Skeletal muscle tissue (tissue), 3 donors: ENCODE measurements at regions not wholly inside any gene's neighbourhood (a gene's known extent, or its start where the extent isn't known, plus 50 kb on each side); places are given as distances from the start of the nearest gene placed in this dataset.

ENCODE experiments used
- H3K27ac ChIP-seq: one replicate; pipeline ENCODE4 v1.7.0; 2013; ENCODE audit warnings: mild to moderate bottlenecking, low read depth, low read length, inconsistent platforms
- H3K27me3 ChIP-seq, 3 donors: one replicate each; pipeline ENCODE4 v1.7.0; 2013; ENCODE audit warnings: low read length in 3 of 3; ENCODE audit not compliant: control insufficient read depth in 3 of 3, insufficient read depth in 3 of 3
- H3K36me3 ChIP-seq, 3 donors: one replicate each; pipeline ENCODE4 v1.7.0; 2013; ENCODE audit warnings: low read length in 3 of 3; ENCODE audit not compliant: control insufficient read depth in 3 of 3, insufficient read depth in 3 of 3
- H3K4me1 ChIP-seq, 3 donors: one replicate each; pipeline ENCODE4 v1.7.0; 2013; ENCODE audit warnings: low read length in 3 of 3, mild to moderate bottlenecking in 3 of 3; ENCODE audit not compliant: control insufficient read depth in 3 of 3, insufficient read depth in 3 of 3
- H3K4me3 ChIP-seq, 3 donors: one replicate each; pipeline ENCODE4 v1.7.0; 2013; ENCODE audit warnings: low read length in 3 of 3
- H3K9ac ChIP-seq, 3 donors: one replicate each; pipeline ENCODE4 v1.7.0; 2013; ENCODE audit warnings: low read length in 3 of 3, mild to moderate bottlenecking in 3 of 3, moderate library complexity in 2 of 3, low read depth in 1 of 3
- H3K9me3 ChIP-seq, 3 donors: one replicate each; pipeline ENCODE4 v1.7.0; 2013; ENCODE audit warnings: low read length in 3 of 3; ENCODE audit not compliant: control insufficient read depth in 3 of 3
- donor health status: Osteomylitis.

DNA sequence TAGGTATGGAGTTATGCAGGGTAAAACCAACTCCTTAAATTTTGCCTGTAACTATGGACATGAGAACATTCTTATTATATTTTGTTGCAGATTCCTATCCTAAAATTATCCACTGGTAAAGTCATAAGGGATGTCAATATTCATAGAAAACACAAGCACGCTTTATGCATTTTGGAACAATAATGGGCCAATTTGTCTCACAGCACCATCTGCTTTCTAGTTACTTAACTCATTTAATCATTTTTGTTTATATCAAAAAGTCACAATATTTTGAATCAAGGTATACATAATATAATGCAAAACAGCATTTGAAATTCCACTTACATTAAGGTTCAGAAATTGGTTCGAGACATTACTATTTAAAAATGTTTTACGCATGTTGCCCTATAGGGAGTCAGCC is 203.0 kb downstream of the GABRG1 start:
- Histone ChIP-seq H3K27me3 (no peaks in the 10 kb centered on the region), H3K36me3 (no peaks in the 10 kb centered on the region), H3K4me1 (no peaks in the 10 kb centered on the region), H3K9ac (no peak overlapping the region), H3K9me3 (no peaks in the 10 kb centered on the region), H3K27ac (no peak overlapping the region), H3K4me3 (no peak overlapping the region)

DNA sequence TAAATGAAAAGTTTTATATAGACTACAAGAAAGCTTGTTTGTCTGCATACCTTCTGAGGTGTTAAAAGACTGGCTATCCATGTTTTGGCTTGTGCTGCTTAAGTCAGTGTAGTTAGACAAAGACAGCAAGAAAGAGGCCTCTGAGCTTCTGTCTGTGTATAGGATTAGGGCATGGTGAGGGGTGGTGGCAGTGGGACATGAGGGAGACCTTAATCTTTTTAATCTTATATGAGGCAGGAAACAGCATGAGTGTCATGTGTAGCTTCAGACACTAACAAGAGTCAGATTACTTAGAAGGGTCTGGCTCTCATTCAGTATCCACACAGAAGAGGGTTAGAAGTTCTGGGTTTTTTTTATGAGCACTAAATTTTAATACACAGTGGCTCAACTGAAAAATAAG is 213.3 kb downstream of the GABRG1 start:
- Histone ChIP-seq H3K27ac (no peak overlapping the region), H3K36me3 (no peaks in the 10 kb centered on the region), H3K27me3 (no peaks in the 10 kb centered on the region), H3K4me1 (no peaks in the 10 kb centered on the region), H3K9ac (no peak overlapping the region), H3K4me3 (no peak overlapping the region), H3K9me3 (no peaks in the 10 kb centered on the region)

DNA sequence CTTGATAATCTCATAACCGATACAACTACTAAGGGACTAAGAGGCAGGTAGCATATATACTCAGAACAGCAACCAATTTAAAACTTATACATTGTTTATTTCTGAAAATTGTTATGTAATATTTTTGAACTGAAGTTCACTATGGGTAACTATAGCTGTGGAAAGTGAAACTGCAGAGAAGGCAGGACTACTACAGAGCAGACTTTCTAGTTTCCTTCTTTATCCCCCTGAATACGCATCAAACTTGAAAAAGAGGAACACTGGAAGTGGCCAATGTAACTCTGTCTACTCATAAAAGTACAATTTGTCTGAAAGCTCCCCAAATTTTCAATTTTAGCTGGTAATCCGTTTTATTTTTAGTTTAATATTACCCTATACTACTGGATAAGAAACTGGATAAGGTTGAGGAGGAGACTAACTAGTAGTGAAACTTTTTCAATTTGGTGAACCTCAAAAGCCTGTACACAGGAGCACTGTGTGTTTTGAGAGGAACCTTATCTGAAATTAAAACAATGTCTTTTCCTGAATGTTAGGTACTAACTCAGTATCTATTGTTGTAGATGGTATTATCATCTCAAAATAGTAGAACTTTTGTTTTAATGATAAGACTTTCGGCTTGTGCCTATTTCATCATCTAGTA is 225.8 kb downstream of the GABRG1 start:
- Histone ChIP-seq H3K4me3 (no peak overlapping the region), H3K9ac (no peak overlapping the region), H3K36me3 (no peaks in the 10 kb centered on the region), H3K4me1 (no peaks in the 10 kb centered on the region), H3K9me3 (no peaks in the 10 kb centered on the region), H3K27ac (no peak overlapping the region), H3K27me3 (no peaks in the 10 kb centered on the region)

DNA sequence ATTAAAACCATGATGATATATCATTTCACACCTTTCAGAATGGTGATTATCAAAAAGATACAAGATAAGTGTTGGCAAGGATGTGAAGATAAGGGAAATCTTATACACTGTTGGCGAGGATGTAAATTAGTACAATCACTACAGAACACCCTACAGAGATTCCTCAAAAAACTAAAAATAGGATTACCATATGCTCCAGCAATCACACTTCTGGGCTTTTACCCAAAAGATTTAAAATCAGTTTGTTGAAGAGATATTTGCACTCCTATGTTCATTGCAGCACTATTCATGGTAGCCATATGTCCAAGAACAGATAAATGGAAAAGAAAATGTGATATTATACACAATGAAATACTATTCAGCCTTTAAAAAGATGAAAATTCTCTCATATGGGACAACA is 240.4 kb downstream of the GABRG1 start:
- Histone ChIP-seq H3K9ac (no peak overlapping the region), H3K4me3 (no peak overlapping the region), H3K36me3 (no peaks in the 10 kb centered on the region), H3K9me3 (no peaks in the 10 kb centered on the region), H3K27me3 (no peaks in the 10 kb centered on the region), H3K4me1 (no peaks in the 10 kb centered on the region), H3K27ac (no peak overlapping the region)

DNA sequence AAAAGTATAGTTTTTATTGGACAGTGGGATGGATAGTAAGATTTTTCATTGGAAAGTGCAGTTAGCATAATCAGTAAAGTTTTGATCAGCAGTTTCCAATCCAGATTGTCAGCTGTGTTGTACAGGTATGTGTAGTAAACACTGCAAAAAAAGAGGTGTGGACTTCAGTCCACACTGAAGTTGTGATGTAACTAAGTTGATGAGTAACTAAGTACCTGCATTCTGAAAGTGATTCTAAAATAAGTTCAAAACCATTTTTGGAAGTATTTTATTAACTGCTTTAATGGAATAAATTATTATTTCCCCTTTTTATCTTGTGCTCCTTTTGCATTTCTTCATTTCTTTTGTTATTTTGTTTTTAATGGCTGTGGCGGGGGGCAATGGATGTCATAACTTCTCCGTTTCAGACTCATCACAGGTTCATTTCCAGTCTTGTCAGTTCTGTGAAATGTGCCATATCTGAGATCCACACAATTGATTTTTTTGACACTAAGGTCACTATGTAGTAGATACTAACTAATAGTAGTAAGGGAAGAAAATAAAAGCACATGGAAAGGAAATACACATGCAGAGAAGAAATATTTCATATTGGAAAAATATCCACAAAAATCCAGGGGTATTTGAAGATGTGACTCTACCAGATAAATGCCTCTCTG is 247.5 kb downstream of the GABRG1 start:
- Histone ChIP-seq H3K4me3 (no peak overlapping the region), H3K27ac (no peak overlapping the region), H3K9me3 (no peaks in the 10 kb centered on the region)

DNA sequence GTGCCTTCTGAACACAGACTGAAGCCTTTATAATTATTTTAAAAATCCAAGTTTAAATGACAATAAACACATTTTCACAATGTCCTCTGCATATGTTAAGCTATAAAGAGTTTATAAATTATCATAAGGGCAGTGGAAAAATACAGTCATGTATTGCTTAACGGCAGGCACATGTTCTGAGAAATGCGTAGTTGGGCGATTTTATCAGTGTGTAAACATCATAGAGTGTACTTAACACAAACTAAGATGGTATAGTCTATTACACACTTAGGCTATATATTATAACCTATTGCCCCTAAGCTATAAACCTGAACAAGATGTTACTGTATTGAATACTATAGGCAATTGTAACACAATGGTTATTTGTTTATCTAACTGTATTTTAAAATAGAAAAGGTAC is 254.7 kb downstream of the GABRG1 start:
- H3K27me3 ChIP-seq, result no peaks in the 10 kb centered on the region
- no peak overlapping the region for H3K27ac ChIP-seq
- H3K36me3 ChIP-seq, result no peaks in the 10 kb centered on the region
- no peak overlapping the region for H3K4me3 ChIP-seq
- H3K4me1 ChIP-seq, result no peaks in the 10 kb centered on the region
- H3K9ac ChIP-seq, result no peak overlapping the region
- no peaks in the 10 kb centered on the region for H3K9me3 ChIP-seq

More for the DNA sequence above, 247.5 kb downstream of the GABRG1 start:
- Histone ChIP-seq H3K36me3 (no peaks in the 10 kb centered on the region), H3K4me1 (no peaks in the 10 kb centered on the region), H3K9ac (no peak overlapping the region), H3K27me3 (no peaks in the 10 kb centered on the region)

DNA sequence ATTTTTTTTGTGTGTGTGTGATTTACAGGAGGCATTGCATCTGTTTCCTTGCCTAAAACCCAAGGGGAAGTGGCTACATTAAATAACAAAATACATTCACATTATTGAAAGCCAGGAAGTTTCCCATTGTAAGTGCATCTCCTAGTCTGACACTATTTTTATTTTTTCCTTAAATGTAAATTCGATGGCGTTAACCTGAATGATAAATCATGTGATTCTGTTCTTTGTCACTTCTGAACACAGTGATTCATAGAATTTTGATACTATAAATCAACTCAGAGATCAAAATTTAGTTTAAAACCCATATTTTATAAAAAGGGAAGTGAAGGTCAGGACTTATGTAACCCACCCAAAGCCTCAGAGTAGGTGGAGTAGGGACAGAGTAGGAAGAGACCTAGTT is 258.1 kb downstream of the GABRG1 start:
- H3K4me1 ChIP-seq, result no peaks in the 10 kb centered on the region
- H3K27ac ChIP-seq, result no peak overlapping the region
- H3K9ac ChIP-seq, result no peak overlapping the region
- no peak overlapping the region for H3K4me3 ChIP-seq
- H3K27me3 ChIP-seq, result no peaks in the 10 kb centered on the region
- no peaks in the 10 kb centered on the region for H3K36me3 ChIP-seq
- H3K9me3 ChIP-seq, result no peaks in the 10 kb centered on the region

DNA sequence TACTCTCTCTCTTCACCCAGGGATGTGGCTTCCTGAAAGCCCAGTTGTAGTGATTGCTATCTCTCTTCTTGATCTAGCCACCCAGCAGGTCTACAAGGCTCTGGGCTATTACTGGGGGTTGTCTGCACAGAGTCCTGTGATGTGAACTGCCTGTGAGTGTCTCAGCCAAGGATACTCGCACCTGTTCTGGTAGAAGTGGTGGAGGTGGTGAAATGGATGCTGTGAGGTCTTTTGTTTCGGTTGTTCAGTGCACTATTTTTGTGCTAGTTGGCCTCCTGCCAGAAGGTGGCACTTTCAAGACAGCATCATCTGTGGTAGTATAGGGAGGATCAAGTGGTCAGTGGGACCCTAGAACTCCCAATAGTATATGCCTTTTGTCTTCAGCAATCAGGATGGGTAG is 268.0 kb downstream of the GABRG1 start:
- Histone ChIP-seq H3K4me1 (no peaks in the 10 kb centered on the region), H3K4me3 (no peak overlapping the region), H3K36me3 (no peaks in the 10 kb centered on the region), H3K27me3 (no peaks in the 10 kb centered on the region), H3K9me3 (no peaks in the 10 kb centered on the region), H3K27ac (no peak overlapping the region), H3K9ac (no peak overlapping the region)

DNA sequence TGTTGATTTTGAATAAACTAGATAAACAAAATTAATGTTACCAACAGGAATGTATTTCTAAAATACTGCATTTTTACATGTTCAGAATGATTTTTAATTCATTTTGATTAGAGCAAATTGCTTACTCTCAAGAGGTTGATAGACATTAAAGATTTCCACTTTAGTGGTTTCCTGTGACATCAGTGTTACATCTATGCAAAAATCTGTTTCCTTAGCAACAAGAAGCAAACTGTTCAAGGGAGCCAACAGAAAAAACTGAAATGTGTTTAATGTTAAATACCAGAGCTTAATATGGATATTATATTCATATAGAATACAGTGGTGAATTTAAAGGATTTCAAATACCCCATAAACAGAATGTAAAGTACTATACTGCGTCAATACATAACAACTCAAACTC is 277.8 kb downstream of the GABRG1 start:
- H3K4me3 ChIP-seq, result no peak overlapping the region
- H3K9me3 ChIP-seq, result no peaks in the 10 kb centered on the region
- H3K9ac ChIP-seq, result no peak overlapping the region
- H3K36me3 ChIP-seq, result no peaks in the 10 kb centered on the region
- no peaks in the 10 kb centered on the region for H3K27me3 ChIP-seq
- no peaks in the 10 kb centered on the region for H3K4me1 ChIP-seq
- no peak overlapping the region for H3K27ac ChIP-seq

DNA sequence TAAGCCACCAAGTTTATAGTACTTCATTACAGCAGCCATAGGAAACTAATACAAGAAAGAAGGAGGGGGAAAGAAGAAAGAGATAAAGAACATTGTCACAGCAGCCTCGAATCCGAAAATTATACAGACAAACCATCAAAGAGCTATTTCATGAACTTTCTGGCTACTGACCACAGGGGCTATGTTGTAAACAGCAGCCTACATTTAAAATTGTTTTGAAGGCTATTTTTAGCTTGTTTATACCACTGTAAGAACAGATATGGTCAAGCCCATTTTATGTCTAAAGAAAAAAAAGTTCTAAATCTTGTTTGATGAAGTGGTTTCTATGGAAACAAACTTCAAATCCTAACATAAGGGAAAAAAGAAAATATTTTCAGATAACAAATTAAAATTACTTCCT is 282.1 kb downstream of the GABRG1 start:
- Histone ChIP-seq H3K9ac (no peak overlapping the region), H3K36me3 (no peaks in the 10 kb centered on the region), H3K4me3 (no peak overlapping the region), H3K27ac (no peak overlapping the region), H3K27me3 (no peaks in the 10 kb centered on the region), H3K4me1 (no peaks in the 10 kb centered on the region), H3K9me3 (no peaks in the 10 kb centered on the region)
